ENCODE measurements at regions not wholly inside any gene's neighbourhood (a gene's known extent, or its start where the extent isn't known, plus 50 kb on each side); places are given as distances from the start of the nearest gene placed in this dataset.

GRCh38 chr20:50251992-50252511 lies 61.4 kb downstream of the CEBPB start:
- Histone ChIP-seq H3K27me3 (ENCODE audit: insufficient read depth, low read depth) (no peaks in the 10 kb centered on the region), H3K36me3 (ENCODE audit: low read depth) (no peaks in the 10 kb centered on the region), H3K4me2 (peak overlapping the region; percentile 70), H3K27ac (peak overlapping the region; percentile 99), H2AFZ (no peak overlapping the region), H3K4me3 (peak overlapping the region; percentile 3; the same call in 1 of the 2 replicates), H3K9me2 (ENCODE audit: insufficient read depth) (no peaks in the 10 kb centered on the region), H3K4me1 (replicated peaks; ENCODE audit: insufficient read depth) (peaks cover 97% of the 10 kb centered on the region), H3K79me2 (ENCODE audit: low read depth) (peaks cover 58% of the 10 kb centered on the region), H3K9me3 (ENCODE audit: insufficient read depth, low read depth) (no peaks in the 10 kb centered on the region), H3F3A (ENCODE audit: insufficient read depth, low read depth) (peaks cover 86% of the 10 kb centered on the region), H4K20me1 (ENCODE audit: insufficient read depth) (no peaks in the 10 kb centered on the region)
- DNase-seq, result peak; percentile 62 to 95
- intact Hi-C loops (cut with micrococcal nuclease; ENCODE audit: unreplicated experiment), result no loop called here
- ChIA-PET POLR2A (ENCODE audit: unreplicated experiment) (interaction anchor here (0.5 to 0.6 kb wide), 2 partner anchors 163 to 478 kb away, joined by 4 to 7 read pairs; no protein-coding TSS in a partner anchor), CTCF (no interaction called here)
- BruUV-seq (replicated peaks), result no TSS peak
- TF ChIP-seq CTCF (conservative IDR thresholded peaks at IDR 0.05), result no peak
- no peak for TF ChIP-seq EZH2 (IDR thresholded peaks at IDR 0.05; ENCODE audit: low read depth)

GRCh38 chr20:50252701-50253100 lies 62.1 kb downstream of the CEBPB start:
- intact Hi-C loops (cut with micrococcal nuclease; ENCODE audit: unreplicated experiment), result no loop called here
- no peaks in the 10 kb centered on the region for H4K20me1 ChIP-seq (ENCODE audit: insufficient read depth)
- H3K9me3 ChIP-seq (ENCODE audit: insufficient read depth, low read depth), result no peaks in the 10 kb centered on the region
- H3K79me2 ChIP-seq (ENCODE audit: low read depth), result peaks cover 51% of the 10 kb centered on the region
- POLR2A ChIA-PET (ENCODE audit: unreplicated experiment), result interaction anchor here (0.6 kb wide), 1 partner anchor 478 kb away, joined by 7 read pairs; no protein-coding TSS in a partner anchor
- H3F3A ChIP-seq (ENCODE audit: insufficient read depth, low read depth), result peaks cover 86% of the 10 kb centered on the region
- H2AFZ ChIP-seq, result no peak overlapping the region
- H3K36me3 ChIP-seq (ENCODE audit: low read depth), result no peaks in the 10 kb centered on the region
- H3K4me3 ChIP-seq, result no peak overlapping the region
- CTCF ChIA-PET, result no interaction called here
- no peaks in the 10 kb centered on the region for H3K27me3 ChIP-seq (ENCODE audit: insufficient read depth, low read depth)
- no peak for DNase-seq
- BruUV-seq (replicated peaks), result TSS peak; percentile 86
- H3K4me1 ChIP-seq (replicated peaks; ENCODE audit: insufficient read depth), result peaks cover 97% of the 10 kb centered on the region
- H3K27ac ChIP-seq, result peak overlapping the region; percentile 99
- H3K4me2 ChIP-seq, result peak overlapping the region; percentile 70
- no peaks in the 10 kb centered on the region for H3K9me2 ChIP-seq (ENCODE audit: insufficient read depth)
- TF ChIP-seq EZH2 (IDR thresholded peaks at IDR 0.05; ENCODE audit: low read depth) (no peak), CTCF (conservative IDR thresholded peaks at IDR 0.05) (no peak)

- Histone ChIP-seq H3K9me2 (ENCODE audit: insufficient read depth) (no peaks in the 10 kb centered on the region), H3K27me3 (ENCODE audit: insufficient read depth, low read depth) (no peaks in the 10 kb centered on the region), H3K4me1 (replicated peaks; ENCODE audit: insufficient read depth) (peaks cover 97% of the 10 kb centered on the region), H3K36me3 (ENCODE audit: low read depth) (no peaks in the 10 kb centered on the region), H3K4me2 (peak overlapping the region; percentile 70), H3K4me3 (no peak overlapping the region), H4K20me1 (ENCODE audit: insufficient read depth) (no peaks in the 10 kb centered on the region), H2AFZ (no peak overlapping the region), H3K79me2 (ENCODE audit: low read depth) (peaks cover 51% of the 10 kb centered on the region), H3K27ac (peak overlapping the region; percentile 99), H3F3A (ENCODE audit: insufficient read depth, low read depth) (peaks cover 87% of the 10 kb centered on the region), H3K9me3 (ENCODE audit: insufficient read depth, low read depth) (no peaks in the 10 kb centered on the region)
- BruUV-seq (replicated peaks), result no TSS peak
- TF ChIP-seq EZH2 (IDR thresholded peaks at IDR 0.05; ENCODE audit: low read depth) (no peak), CTCF (conservative IDR thresholded peaks at IDR 0.05) (no peak)
- intact Hi-C loops (cut with micrococcal nuclease; ENCODE audit: unreplicated experiment), result no loop called here
- ChIA-PET CTCF (no interaction called here), POLR2A (ENCODE audit: unreplicated experiment) (no interaction called here)
- no peak for DNase-seq
Observed at GRCh38 chr20:50253101-50253500, 62.5 kb downstream of the CEBPB start.

Measured in PC-9 (cell line).